ENCODE measurements at regions not wholly inside any gene's neighbourhood (a gene's known extent, or its start where the extent isn't known, plus 50 kb on each side); places are given as distances from the start of the nearest gene placed in this dataset.
"Not testable (repeated sequence)": the region's sequence is repeated elsewhere in the genome, so short reads cannot be mapped to it uniquely, and the experiment has no call there.

GRCh38 chrX:110965409-110966090 is 130.4 kb upstream of the PAK3 start:
- no peak for DNase-seq (ENCODE audit: low read depth)

GRCh38 chrX:110964786-110965185 is 131.2 kb upstream of the PAK3 start:
- no peak for DNase-seq (ENCODE audit: low read depth)

- no peak for DNase-seq (ENCODE audit: low read depth)
Measured at GRCh38 chrX:110962451-110962850, 133.5 kb upstream of the PAK3 start.

GRCh38 chrX:110955706-110956105 is 140.3 kb upstream of the PAK3 start:
- no peak for DNase-seq (ENCODE audit: low read depth)

GRCh38 chrX:110954428-110955100 is 141.4 kb upstream of the PAK3 start:
- DNase-seq (ENCODE audit: low read depth): no peak

- no peak for DNase-seq (ENCODE audit: low read depth)
Measured at GRCh38 chrX:110951472-110952269, 144.3 kb upstream of the PAK3 start.

- DNase-seq (ENCODE audit: low read depth): no peak
Measured at GRCh38 chrX:110944751-110945675, 149.4 kb upstream of the CHRDL1 start.

GRCh38 chrX:110944311-110944750 is 148.7 kb upstream of the CHRDL1 start:
- DNase-seq (ENCODE audit: low read depth): peak; percentile 1

- no peak for DNase-seq (ENCODE audit: low read depth)
Measured at GRCh38 chrX:110941906-110942305, 146.3 kb upstream of the CHRDL1 start.

GRCh38 chrX:110938977-110939732 is 143.5 kb upstream of the CHRDL1 start:
- no peak for DNase-seq (ENCODE audit: low read depth)

- DNase-seq (ENCODE audit: low read depth): no peak
Measured at GRCh38 chrX:110924871-110925270, 129.3 kb upstream of the CHRDL1 start.

GRCh38 chrX:110920991-110921390 is 125.4 kb upstream of the CHRDL1 start:
- DNase-seq (ENCODE audit: low read depth): no peak

GRCh38 chrX:110915570-110915969 is 120.0 kb upstream of the CHRDL1 start:
- no peak for DNase-seq (ENCODE audit: low read depth)

GRCh38 chrX:110915111-110915510 is 119.5 kb upstream of the CHRDL1 start:
- peak; percentile 36 for DNase-seq (ENCODE audit: low read depth)

- DNase-seq (ENCODE audit: low read depth): no peak
Measured at GRCh38 chrX:110914281-110914680, 118.7 kb upstream of the CHRDL1 start.

GRCh38 chrX:110904747-110905146 is 109.1 kb upstream of the CHRDL1 start:
- not testable (repeated sequence) for DNase-seq (ENCODE audit: low read depth)

- DNase-seq (ENCODE audit: low read depth): no peak
Measured at GRCh38 chrX:110881971-110882370, 86.4 kb upstream of the CHRDL1 start.

- no peak for DNase-seq (ENCODE audit: low read depth)
Measured at GRCh38 chrX:110877326-110877725, 81.7 kb upstream of the CHRDL1 start.

GRCh38 chrX:110871839-110872238 is 76.2 kb upstream of the CHRDL1 start:
- no peak for DNase-seq (ENCODE audit: low read depth)

- no peak for DNase-seq (ENCODE audit: low read depth)
Measured at GRCh38 chrX:110866421-110866820, 70.8 kb upstream of the CHRDL1 start.

- no peak for DNase-seq (ENCODE audit: low read depth)
Measured at GRCh38 chrX:110863883-110864282, 68.3 kb upstream of the CHRDL1 start.
